Smooth muscle cell (in vitro differentiated cells): ENCODE measurements at regions not wholly inside any gene's neighbourhood (a gene's known extent, or its start where the extent isn't known, plus 50 kb on each side); places are given as distances from the start of the nearest gene placed in this dataset.

Experiments
- DNase-seq: peaks from one replicate; lab custom pipeline; 2025; ENCODE audit not compliant: unreplicated experiment; lab: John Stamatoyannopoulos, UW
- H2AFZ ChIP-seq: fragments of 200-600 bp; sonication (generic); 2 replicates; pipeline ENCODE4 v1.6.0; 2016; ENCODE audit warnings: antibody characterized with exemption, low read depth, mild to moderate bottlenecking
- H3F3A ChIP-seq: fragments of 200-600 bp; sonication (generic); 2 replicates; pipeline ENCODE4 v1.6.0; 2017; ENCODE audit warnings: antibody characterized with exemption, low read depth
- H3K27ac ChIP-seq: fragments of 200-600 bp; sonication (generic); 2 replicates; pipeline ENCODE4 v1.5.1; 2016; ENCODE audit warnings: low read depth, mild to moderate bottlenecking
- H3K27me3 ChIP-seq: fragments of 200-600 bp; sonication (generic); 2 replicates; pipeline ENCODE4 v1.6.1; 2016; ENCODE audit warnings: low read depth, mild to moderate bottlenecking
- H3K36me3 ChIP-seq: fragments of 200-600 bp; sonication (generic); 2 replicates; pipeline ENCODE4 v1.5.1; 2016; ENCODE audit warnings: low read depth
- H3K4me1 ChIP-seq: fragments of 200-600 bp; sonication (generic); 2 replicates; pipeline ENCODE4 v1.5.1; 2016; ENCODE audit warnings: low read depth
- H3K4me2 ChIP-seq: fragments of 200-600 bp; sonication (generic); 2 replicates; pipeline ENCODE4 v1.6.0; 2016; ENCODE audit warnings: mild to moderate bottlenecking
- H3K4me3 ChIP-seq: fragments of 200-600 bp; sonication (generic); 2 replicates; pipeline ENCODE4 v1.5.1; 2016; ENCODE audit warnings: mild to moderate bottlenecking
- H3K79me2 ChIP-seq: fragments of 200-600 bp; sonication (generic); 2 replicates; pipeline ENCODE4 v1.6.0; 2016; ENCODE audit warnings: low read depth, mild to moderate bottlenecking
- H3K9ac ChIP-seq: fragments of 200-600 bp; sonication (generic); 2 replicates; pipeline ENCODE4 v1.6.0; 2016; ENCODE audit warnings: low read depth
- H3K9me3 ChIP-seq: fragments of 200-600 bp; sonication (generic); replicated peaks from 2 replicates; pipeline ENCODE4 v1.5.1; 2016; ENCODE audit warnings: low read depth
- H4K20me1 ChIP-seq: fragments of 200-600 bp; sonication (generic); 2 replicates; pipeline ENCODE4 v1.6.0; 2016; ENCODE audit warnings: low read depth
- WGBS: methylation state at CpG from one replicate; pipeline ENCODE4 v1.1.7; 2016; ENCODE audit warnings: low lambda C conversion rate; 5-methylcytosine and 5-hydroxymethylcytosine counted together
- TF ChIP-seq, protein P1 (sequence below): fragments of 200-600 bp; sonication (generic); IDR thresholded peaks from 2 replicates; pipeline ENCODE4 v1.5.1; 2017; ENCODE audit warnings: borderline replicate concordance, mild to moderate bottlenecking, antibody characterized with exemption; ENCODE audit not compliant: insufficient read depth, poor library complexity, severe bottlenecking

DNA sequence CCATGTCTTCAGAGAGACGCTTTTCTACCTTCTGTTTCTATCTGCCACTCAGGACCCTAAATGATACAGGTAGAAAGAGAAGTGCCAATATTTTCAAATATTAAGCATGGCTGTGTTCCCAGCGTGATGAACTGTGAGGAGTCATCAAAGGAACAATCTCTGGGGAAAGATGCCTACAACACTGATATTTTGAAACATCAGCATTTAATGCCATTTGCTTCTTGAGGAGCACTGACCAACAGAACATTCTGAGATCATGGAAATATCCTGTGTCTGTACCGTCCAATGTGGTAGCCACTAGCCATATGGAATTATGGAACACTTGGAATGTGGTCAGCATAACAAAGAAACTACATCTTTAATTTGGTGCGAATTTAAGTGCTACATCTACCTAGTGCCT is 117.9 kb upstream of the COL6A5 start:
- H3K4me3 ChIP-seq: no peak overlapping the region
- 94% methylated on average over 4 of the region's 4 CpGs for WGBS

DNA sequence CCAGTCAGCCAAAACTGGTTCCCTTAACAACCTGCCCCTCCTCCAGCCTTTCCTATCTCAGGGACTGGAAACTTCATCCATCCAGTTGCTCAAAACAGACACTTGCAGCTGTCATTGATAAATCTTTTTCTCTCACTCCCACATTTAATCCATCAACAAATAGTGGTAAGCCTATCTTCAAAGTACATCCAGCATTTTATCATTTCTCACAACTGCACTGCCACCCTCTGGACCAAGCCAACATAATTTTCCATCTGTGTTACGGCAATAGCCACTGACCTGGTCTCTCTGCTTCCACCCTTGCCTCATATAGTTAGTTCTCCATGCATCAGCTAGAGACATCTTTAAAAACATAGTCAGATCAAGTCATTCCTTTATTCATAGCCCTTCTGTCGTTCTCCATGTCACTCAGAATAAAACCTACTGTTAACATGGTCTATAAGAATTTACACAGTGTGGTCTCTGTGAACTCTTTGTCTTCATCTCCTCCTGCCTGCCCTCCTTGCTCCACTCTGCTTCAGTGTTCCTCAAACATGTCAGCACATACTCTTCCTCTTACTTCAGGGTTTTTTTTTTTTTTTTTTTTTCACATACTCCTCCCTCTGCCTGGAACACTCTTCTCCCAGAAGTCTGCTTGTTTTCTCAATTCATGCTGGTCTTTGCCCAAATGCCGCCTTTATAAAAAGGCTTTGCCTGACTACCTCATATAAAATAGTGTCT is 102.5 kb upstream of the COL6A5 start:
- H2AFZ ChIP-seq: no peak overlapping the region
- no peaks in the 10 kb centered on the region for H3K36me3 ChIP-seq
- H3K9me3 ChIP-seq: no peaks in the 10 kb centered on the region
- H3K27me3 ChIP-seq: no peaks in the 10 kb centered on the region
- peak overlapping the region; percentile 29 for H3K4me2 ChIP-seq
- no peaks in the 10 kb centered on the region for H4K20me1 ChIP-seq
- H3K4me1 ChIP-seq: no peaks in the 10 kb centered on the region
- no peak overlapping the region for H3K9ac ChIP-seq
- no peak overlapping the region for H3K4me3 ChIP-seq
- H3F3A ChIP-seq: no peaks in the 10 kb centered on the region
- 57% methylated on average over 3 of the region's 3 CpGs for WGBS
- H3K27ac ChIP-seq: no peak overlapping the region
- TF ChIP-seq, protein P1, sequence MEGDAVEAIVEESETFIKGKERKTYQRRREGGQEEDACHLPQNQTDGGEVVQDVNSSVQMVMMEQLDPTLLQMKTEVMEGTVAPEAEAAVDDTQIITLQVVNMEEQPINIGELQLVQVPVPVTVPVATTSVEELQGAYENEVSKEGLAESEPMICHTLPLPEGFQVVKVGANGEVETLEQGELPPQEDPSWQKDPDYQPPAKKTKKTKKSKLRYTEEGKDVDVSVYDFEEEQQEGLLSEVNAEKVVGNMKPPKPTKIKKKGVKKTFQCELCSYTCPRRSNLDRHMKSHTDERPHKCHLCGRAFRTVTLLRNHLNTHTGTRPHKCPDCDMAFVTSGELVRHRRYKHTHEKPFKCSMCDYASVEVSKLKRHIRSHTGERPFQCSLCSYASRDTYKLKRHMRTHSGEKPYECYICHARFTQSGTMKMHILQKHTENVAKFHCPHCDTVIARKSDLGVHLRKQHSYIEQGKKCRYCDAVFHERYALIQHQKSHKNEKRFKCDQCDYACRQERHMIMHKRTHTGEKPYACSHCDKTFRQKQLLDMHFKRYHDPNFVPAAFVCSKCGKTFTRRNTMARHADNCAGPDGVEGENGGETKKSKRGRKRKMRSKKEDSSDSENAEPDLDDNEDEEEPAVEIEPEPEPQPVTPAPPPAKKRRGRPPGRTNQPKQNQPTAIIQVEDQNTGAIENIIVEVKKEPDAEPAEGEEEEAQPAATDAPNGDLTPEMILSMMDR: peak; percentile 36
- DNase-seq: no peak
- no peaks in the 10 kb centered on the region for H3K79me2 ChIP-seq

More for the DNA sequence above, 117.9 kb upstream of the COL6A5 start:
- Histone ChIP-seq H3K4me2 (no peak overlapping the region), H3K36me3 (no peaks in the 10 kb centered on the region), H3K27ac (no peak overlapping the region), H2AFZ (no peak overlapping the region), H3K79me2 (no peaks in the 10 kb centered on the region), H3K9me3 (no peaks in the 10 kb centered on the region), H3K9ac (no peak overlapping the region), H4K20me1 (no peaks in the 10 kb centered on the region), H3F3A (no peaks in the 10 kb centered on the region), H3K27me3 (no peaks in the 10 kb centered on the region), H3K4me1 (no peaks in the 10 kb centered on the region)
- DNase-seq: no peak
- TF ChIP-seq, protein P1: no peak

DNA sequence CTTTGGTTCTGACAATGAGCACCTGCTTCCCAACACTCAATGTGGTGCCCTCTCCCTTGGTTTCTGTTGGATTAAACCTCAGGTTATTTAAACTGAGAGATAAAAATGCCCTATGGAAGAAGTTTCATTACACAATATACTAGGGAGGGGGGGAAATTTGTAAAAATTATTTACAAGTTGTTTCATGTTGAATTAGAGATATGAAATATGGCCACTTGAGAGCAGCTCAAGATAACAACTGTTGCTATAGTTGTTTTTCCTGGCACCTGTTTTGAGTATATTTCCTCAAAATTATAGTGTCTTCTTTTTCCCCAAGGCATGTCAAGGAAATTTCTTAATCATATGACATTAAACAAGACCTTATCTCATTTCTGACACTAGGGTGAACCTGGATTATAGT is 101.7 kb upstream of the COL6A5 start:
- DNase-seq: no peak
- Histone ChIP-seq H3K9ac (no peak overlapping the region), H3K27me3 (no peaks in the 10 kb centered on the region), H3K4me3 (no peak overlapping the region), H3K36me3 (no peaks in the 10 kb centered on the region), H3K9me3 (no peaks in the 10 kb centered on the region), H3F3A (no peaks in the 10 kb centered on the region), H2AFZ (no peak overlapping the region), H4K20me1 (no peaks in the 10 kb centered on the region), H3K4me1 (no peaks in the 10 kb centered on the region), H3K79me2 (no peaks in the 10 kb centered on the region), H3K4me2 (no peak overlapping the region), H3K27ac (no peak overlapping the region)
- TF ChIP-seq, protein P1: no peak

DNA sequence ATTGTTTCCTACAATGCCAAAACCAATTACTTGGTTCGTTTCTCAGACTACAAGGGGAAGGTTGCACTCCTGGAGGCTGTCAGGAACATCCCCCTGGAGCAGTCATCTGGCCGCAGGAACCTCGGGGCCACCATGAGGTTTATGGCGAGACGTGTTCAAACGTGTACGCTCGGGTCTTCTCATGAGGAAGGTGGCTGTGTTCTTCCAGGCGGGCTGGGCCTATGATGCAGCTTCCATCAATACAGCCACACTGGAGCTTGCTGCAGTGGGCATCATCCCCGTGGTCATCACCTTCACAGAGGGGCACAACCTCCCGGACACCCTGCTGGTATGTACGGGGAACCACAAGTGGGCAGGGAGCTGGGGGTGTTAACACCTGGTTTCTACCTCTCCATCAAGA is 94.5 kb upstream of the COL6A5 start:
- no peaks in the 10 kb centered on the region for H3K27me3 ChIP-seq
- H3F3A ChIP-seq: no peaks in the 10 kb centered on the region
- no peak overlapping the region for H3K27ac ChIP-seq
- no peaks in the 10 kb centered on the region for H3K79me2 ChIP-seq
- no peaks in the 10 kb centered on the region for H3K36me3 ChIP-seq
- no peak for DNase-seq
- H3K4me2 ChIP-seq: no peak overlapping the region
- H3K9ac ChIP-seq: no peak overlapping the region
- no peak overlapping the region for H3K4me3 ChIP-seq
- H4K20me1 ChIP-seq: no peaks in the 10 kb centered on the region
- WGBS: 95% methylated on average over 12 of the region's 12 CpGs
- no peaks in the 10 kb centered on the region for H3K4me1 ChIP-seq
- no peak overlapping the region for H2AFZ ChIP-seq
- TF ChIP-seq, protein P1: no peak
- H3K9me3 ChIP-seq: no peaks in the 10 kb centered on the region
